ENCODE measurements at regions not wholly inside any gene's neighbourhood (a gene's known extent, or its start where the extent isn't known, plus 50 kb on each side); places are given as distances from the start of the nearest gene placed in this dataset.

GRCh38 chr5:28549588-28549987 lies 1511.2 kb upstream of the CDH9 start:
- FAIRE-seq: no peak
- H3K9ac ChIP-seq (replicated peaks in 1 of 4; ENCODE audit: extremely low read depth in 1 of 4, low read depth in 3 of 4, low read length in 3 of 4): no peak overlapping the region
- no peak for DNase-seq (ENCODE audit: low read depth in 1 of 2, low spot score in 2 of 2)
- no peak overlapping the region for H3K14ac ChIP-seq (ENCODE audit: insufficient read length)
- H3K18ac ChIP-seq (ENCODE audit: extremely low read depth, low read length): no peak overlapping the region
- H3K9me3 ChIP-seq (ENCODE audit: insufficient read depth in 2 of 2, low read depth in 1 of 2, low read length in 1 of 2): no peaks in the 10 kb centered on the region
- H2BK12ac ChIP-seq (ENCODE audit: low read depth, low read length): no peak overlapping the region
- H2BK120ac ChIP-seq (replicated peaks; ENCODE audit: low read depth, low read length): no peak overlapping the region
- H3K27ac ChIP-seq (ENCODE audit: low read depth, low read length): no peak overlapping the region
- H3K36me3 ChIP-seq (ENCODE audit: control insufficient read depth in 2 of 4, insufficient read depth in 4 of 4, low read length in 3 of 4): no peaks in the 10 kb centered on the region
- H3K4me3 ChIP-seq (ENCODE audit: extremely low read depth in 1 of 4, insufficient read depth in 2 of 4, low read depth in 3 of 4, low read length in 4 of 4): no peak overlapping the region
- TF ChIP-seq GTF2F1 (IDR thresholded peaks at IDR 0.05; ENCODE audit: borderline replicate concordance, low read depth, low read length): no peak
- TF ChIP-seq USF2 (IDR thresholded peaks at IDR 0.05; ENCODE audit: low read length): no peak
- TF ChIP-seq SIN3A (conservative IDR thresholded peaks at IDR 0.05 in 1 of 2, IDR thresholded peaks at IDR 0.05 in 1 of 2; ENCODE audit: low read depth in 1 of 2, low read length in 2 of 2): no peak
- TF ChIP-seq CEBPB (IDR thresholded peaks at IDR 0.05; ENCODE audit: low read depth, low read length): no peak
- TF ChIP-seq TAF1 (IDR thresholded peaks at IDR 0.05; ENCODE audit: low read depth, low read length): no peak
- no peak for TF ChIP-seq POLR2A (IDR thresholded peaks at IDR 0.05; ENCODE audit: control extremely low read depth in 1 of 2, low read depth in 2 of 2, low read length in 2 of 2)
- TF ChIP-seq SP2 (IDR thresholded peaks at IDR 0.05; ENCODE audit: low read length): no peak
- no peak for TF ChIP-seq KDM1A (IDR thresholded peaks at IDR 0.05; ENCODE audit: borderline replicate concordance, low read length)
- no peak for TF ChIP-seq BACH1 (IDR thresholded peaks at IDR 0.05; ENCODE audit: low read length)
- no peak for TF ChIP-seq TAF7 (optimal IDR thresholded peaks at IDR 0.05; ENCODE audit: borderline replicate concordance, low read depth, low read length)
- no peaks in the 10 kb centered on the region for H3K79me2 ChIP-seq (ENCODE audit: control insufficient read depth in 1 of 2, insufficient read depth in 2 of 2, low read length in 2 of 2)
- no peak overlapping the region for H4K8ac ChIP-seq (ENCODE audit: extremely low read depth, insufficient read depth, low read length)
- no peak overlapping the region for H4K5ac ChIP-seq (ENCODE audit: insufficient read length, low read depth, low read length)
- no peak overlapping the region for H2AFZ ChIP-seq (ENCODE audit: low read length)
- H2BK5ac ChIP-seq (ENCODE audit: low read depth, low read length): no peak overlapping the region
- H3K23me2 ChIP-seq (ENCODE audit: low read depth, low read length): no peaks in the 10 kb centered on the region
- no peaks in the 10 kb centered on the region for H4K20me1 ChIP-seq (replicated peaks in 1 of 2; ENCODE audit: control insufficient read depth in 1 of 2, insufficient read depth in 2 of 2, low read length in 2 of 2)
- no peak overlapping the region for H4K91ac ChIP-seq (replicated peaks; ENCODE audit: insufficient read length, low read length)
- H3K4me2 ChIP-seq (ENCODE audit: insufficient read depth in 1 of 2, low read depth in 2 of 2, low read length in 2 of 2): no peak overlapping the region
- CTCF ChIA-PET (ENCODE audit: partially characterized antibody): no interaction called here
- H2BK15ac ChIP-seq (ENCODE audit: low read length): no peak overlapping the region
- POLR2A ChIA-PET (ENCODE audit: partially characterized antibody): no interaction called here
- H3K4ac ChIP-seq (replicated peaks; ENCODE audit: insufficient read length, low read depth, low read length): no peak overlapping the region
- no peaks in the 10 kb centered on the region for H3K27me3 ChIP-seq (replicated peaks in 1 of 4; ENCODE audit: control insufficient read depth in 3 of 4, extremely low read depth in 1 of 4, insufficient read depth in 3 of 4, low read length in 3 of 4)
- H3K56ac ChIP-seq (replicated peaks; ENCODE audit: insufficient read length, low read depth, low read length): no peak overlapping the region
- no peaks in the 10 kb centered on the region for H3K4me1 ChIP-seq (replicated peaks in 1 of 4; ENCODE audit: control insufficient read depth in 3 of 4, insufficient read depth in 4 of 4, low read length in 3 of 4)
- WGBS, 2 experiments (ENCODE audit: extremely low coverage in 1 of 2, insufficient coverage in 1 of 2, insufficient read length in 1 of 2, insufficient replicate concordance in 2 of 2, low coverage in 1 of 2, low lambda C conversion rate in 2 of 2, missing lambda C conversion rate in 1 of 2): 91% methylated on average over 2 of the region's 2 CpGs; no CpG with 5 or more reads in 1 of the 2 experiments
- no peak overlapping the region for H2AK5ac ChIP-seq (ENCODE audit: low read depth, low read length)
- no peaks in the 10 kb centered on the region for H3K79me1 ChIP-seq (ENCODE audit: low read depth, low read length)
- H2BK20ac ChIP-seq (ENCODE audit: low read length): no peak overlapping the region
- H3K23ac ChIP-seq (ENCODE audit: insufficient read length): no peak overlapping the region

Measured in H1 (cell line).